ENCODE measurements at regions not wholly inside any gene's neighbourhood (a gene's known extent, or its start where the extent isn't known, plus 50 kb on each side); places are given as distances from the start of the nearest gene placed in this dataset.
A peak's percentile ranks its signal among the peaks of the same experiment; 100 is the strongest.

DNA sequence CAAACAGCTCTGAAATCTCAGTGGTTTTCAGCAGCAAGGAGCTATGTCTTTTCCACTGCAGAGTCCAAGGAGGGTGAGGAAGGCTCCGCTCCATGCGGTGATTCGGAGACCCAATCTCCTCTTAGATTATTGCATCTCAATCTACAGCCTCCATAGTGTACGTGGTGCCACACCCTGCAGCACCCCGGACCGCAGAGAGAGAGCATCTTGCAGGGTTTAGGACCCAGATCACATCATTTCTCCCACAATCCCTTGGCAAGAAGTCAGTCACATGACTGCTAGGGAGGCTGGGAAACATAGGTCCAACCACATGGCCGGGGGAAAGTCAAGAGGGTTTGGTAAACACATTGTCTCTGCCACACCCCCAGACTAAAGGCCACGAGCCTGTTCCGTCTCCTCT is 209.4 kb upstream of the TMEM132C start:
- CTCF ChIA-PET, result no interaction called here
- no peak overlapping the region for H3K27ac ChIP-seq (ENCODE audit: low read depth, low read length)
- no peak for TF ChIP-seq CTCF (IDR thresholded peaks at IDR 0.05; ENCODE audit: low read depth, low read length)
- no peak for DNase-seq (ENCODE audit: low read depth, low spot score)
- H3K4me3 ChIP-seq (ENCODE audit: low read depth, low read length), result no peak overlapping the region
- no peaks in the 10 kb centered on the region for H3K27me3 ChIP-seq (ENCODE audit: control insufficient read depth, insufficient read depth, low read length)
- POLR2A ChIA-PET, result no interaction called here
- H3K9me3 ChIP-seq (ENCODE audit: control insufficient read depth, insufficient read depth, low read length), result peaks cover 58% of the 10 kb centered on the region

DNA sequence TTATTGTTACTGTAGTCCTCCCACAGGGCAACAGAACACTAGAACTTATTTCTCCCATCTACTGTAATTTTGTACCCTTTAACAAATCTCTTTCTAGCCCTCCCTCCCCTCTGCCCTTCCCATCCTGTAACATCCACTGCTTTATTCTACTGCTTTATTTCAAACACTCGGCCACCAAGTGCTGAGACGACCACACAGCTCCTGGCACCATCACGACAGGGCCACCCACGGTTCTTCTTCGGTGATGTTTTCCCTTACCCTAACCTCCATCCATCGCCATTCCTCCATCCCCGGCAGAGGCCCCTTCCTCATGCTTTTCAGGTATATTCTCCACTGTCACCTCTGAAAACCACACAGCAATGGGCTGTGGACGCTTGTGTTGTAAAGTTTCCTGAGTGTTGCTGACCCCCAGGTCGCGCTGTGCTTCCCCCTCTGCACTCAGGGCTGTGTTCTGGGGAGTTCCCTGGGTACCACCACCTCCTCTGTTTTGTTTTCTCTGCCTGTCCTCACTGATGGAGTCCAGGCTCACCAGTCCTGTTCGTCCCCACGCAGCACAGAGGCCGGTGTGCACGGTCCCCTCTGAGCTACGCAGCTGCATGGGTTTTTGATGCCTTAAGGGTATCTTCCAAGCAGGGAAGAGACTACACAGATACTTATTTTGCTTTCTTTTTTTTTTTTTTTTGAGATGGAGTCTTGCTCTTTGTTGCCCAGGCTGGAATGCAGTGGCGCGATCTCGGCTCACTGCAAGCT is 207.2 kb upstream of the TMEM132C start:
- H3K27ac ChIP-seq (ENCODE audit: low read depth, low read length), result no peak overlapping the region
- H3K4me3 ChIP-seq (ENCODE audit: low read depth, low read length), result no peak overlapping the region
- peaks cover 55% of the 10 kb centered on the region for H3K9me3 ChIP-seq (ENCODE audit: control insufficient read depth, insufficient read depth, low read length)
- TF ChIP-seq CTCF (IDR thresholded peaks at IDR 0.05; ENCODE audit: low read depth, low read length), result no peak
- DNase-seq (ENCODE audit: low read depth, low spot score), result no peak
- no peaks in the 10 kb centered on the region for H3K27me3 ChIP-seq (ENCODE audit: control insufficient read depth, insufficient read depth, low read length)
- CTCF ChIA-PET, result no interaction called here
- POLR2A ChIA-PET, result no interaction called here

DNA sequence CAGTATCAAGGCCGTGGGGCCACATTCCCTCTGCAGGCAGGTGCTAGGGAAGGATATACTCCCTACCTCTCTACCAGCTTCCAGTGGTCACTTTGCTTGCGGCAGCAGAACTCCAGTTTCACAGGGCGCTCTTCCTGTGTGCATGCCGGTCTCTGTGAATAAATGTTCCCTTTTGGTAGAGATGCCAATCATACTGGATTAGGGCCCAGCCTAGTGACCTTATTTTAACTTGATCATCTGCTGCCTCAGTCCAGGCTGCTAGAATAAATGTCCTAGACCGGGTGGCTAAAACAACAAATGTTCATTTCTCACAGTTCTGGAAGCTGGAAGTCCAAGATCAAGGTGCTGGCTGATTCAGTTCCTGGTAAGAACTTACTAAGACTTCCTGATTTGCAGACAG is 198.8 kb upstream of the TMEM132C start:
- CTCF ChIA-PET, result no interaction called here
- Histone ChIP-seq H3K27me3 (ENCODE audit: control insufficient read depth, insufficient read depth, low read length) (no peaks in the 10 kb centered on the region), H3K4me3 (ENCODE audit: low read depth, low read length) (no peak overlapping the region), H3K9me3 (ENCODE audit: control insufficient read depth, insufficient read depth, low read length) (peaks cover 20% of the 10 kb centered on the region), H3K27ac (ENCODE audit: low read depth, low read length) (no peak overlapping the region)
- POLR2A ChIA-PET, result no interaction called here
- TF ChIP-seq CTCF (IDR thresholded peaks at IDR 0.05; ENCODE audit: low read depth, low read length), result no peak
- DNase-seq (ENCODE audit: low read depth, low spot score), result no peak

DNA sequence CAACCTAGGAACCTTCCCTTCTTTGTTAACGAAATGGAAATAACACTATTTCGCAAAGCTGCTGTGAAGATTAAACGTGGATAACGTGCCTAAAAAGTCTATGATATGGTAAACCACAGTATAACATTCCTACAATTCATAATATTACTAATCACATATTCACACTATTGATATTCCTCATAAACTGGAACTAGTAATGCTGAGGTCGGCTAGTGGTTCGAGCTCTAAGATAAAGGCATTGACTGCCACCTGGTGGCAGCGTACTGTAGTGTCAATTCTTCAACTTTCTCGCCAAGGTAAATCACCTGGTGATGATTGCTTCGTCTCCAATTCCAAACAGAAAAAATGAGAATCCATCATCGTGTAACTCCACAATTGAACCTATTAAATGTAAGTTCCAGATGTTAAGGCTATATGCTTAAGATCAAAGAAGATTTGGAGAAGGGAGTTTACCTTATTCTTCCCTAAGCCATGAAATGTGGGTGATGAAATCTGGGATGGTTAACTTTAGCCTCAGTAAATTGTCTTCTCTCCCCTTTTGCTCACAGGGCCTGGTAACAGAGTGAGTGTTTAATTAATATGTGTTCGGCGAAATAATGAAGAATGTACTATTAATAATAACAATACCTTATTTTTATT is 197.5 kb upstream of the TMEM132C start:
- TF ChIP-seq CTCF (IDR thresholded peaks at IDR 0.05; ENCODE audit: low read depth, low read length), result peak; percentile 54
- ChIA-PET POLR2A (no interaction called here), CTCF (interaction anchor here (0.6 to 0.8 kb wide), 5 partner anchors 9 to 688 kb away, joined by 3 to 4 read pairs (median 3); no protein-coding TSS in a partner anchor)
- Histone ChIP-seq H3K4me3 (ENCODE audit: low read depth, low read length) (no peak overlapping the region), H3K27me3 (ENCODE audit: control insufficient read depth, insufficient read depth, low read length) (no peaks in the 10 kb centered on the region), H3K27ac (ENCODE audit: low read depth, low read length) (no peak overlapping the region), H3K9me3 (ENCODE audit: control insufficient read depth, insufficient read depth, low read length) (peaks cover 19% of the 10 kb centered on the region)
- no peak for DNase-seq (ENCODE audit: low read depth, low spot score)

DNA sequence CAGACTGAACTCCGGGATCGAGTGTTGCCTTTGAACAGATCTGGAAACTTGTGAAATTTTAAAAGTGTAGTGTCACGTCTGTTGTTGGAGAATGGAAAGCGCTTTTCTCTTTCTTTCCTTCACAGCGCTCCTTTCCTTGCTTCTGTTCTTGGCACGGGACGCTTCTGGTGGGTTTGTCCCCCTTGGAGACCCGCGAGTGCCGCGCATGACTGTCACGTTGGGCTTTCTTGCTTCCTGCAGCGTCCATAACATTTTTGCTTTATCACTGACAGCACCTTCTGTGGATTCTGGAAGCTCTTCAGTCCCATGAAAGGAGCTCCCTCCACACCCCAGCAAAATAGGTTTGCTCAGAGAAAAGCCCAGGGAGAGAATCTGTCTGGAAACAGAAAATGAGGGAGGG is 193.0 kb upstream of the TMEM132C start:
- no peak overlapping the region for H3K4me3 ChIP-seq (ENCODE audit: low read depth, low read length)

More for the DNA sequence above, 193.0 kb upstream of the TMEM132C start:
- H3K27me3 ChIP-seq (ENCODE audit: control insufficient read depth, insufficient read depth, low read length), result no peaks in the 10 kb centered on the region
- DNase-seq (ENCODE audit: low read depth, low spot score), result no peak
- ChIA-PET POLR2A (no interaction called here), CTCF (no interaction called here)
- peaks cover 43% of the 10 kb centered on the region for H3K9me3 ChIP-seq (ENCODE audit: control insufficient read depth, insufficient read depth, low read length)
- no peak for TF ChIP-seq CTCF (IDR thresholded peaks at IDR 0.05; ENCODE audit: low read depth, low read length)
- H3K27ac ChIP-seq (ENCODE audit: low read depth, low read length), result no peak overlapping the region
